ENCODE measurements at regions not wholly inside any gene's neighbourhood (a gene's known extent, or its start where the extent isn't known, plus 50 kb on each side); places are given as distances from the start of the nearest gene placed in this dataset.

DNA sequence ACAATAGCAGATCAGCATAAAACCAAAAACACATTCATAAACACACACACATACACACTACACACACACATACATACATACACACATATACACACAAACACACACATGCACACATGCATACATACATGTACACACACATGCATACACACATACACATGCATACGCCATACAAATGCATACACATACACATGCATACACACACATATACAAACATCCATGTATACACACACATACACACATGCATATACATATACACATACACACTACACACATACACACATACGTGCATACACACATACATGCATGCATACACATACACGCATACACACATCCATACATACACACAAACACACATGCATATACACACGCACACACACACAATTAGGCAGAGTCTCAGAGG lies 490.1 kb downstream of the TNS1 start:
- DNase-seq = no peak

GRCh38 chr2:217512259-217512658 lies 490.5 kb downstream of the TNS1 start:
- no peak for DNase-seq

GRCh38 chr2:217511850-217512249 lies 490.9 kb downstream of the TNS1 start:
- DNase-seq = no peak

DNA sequence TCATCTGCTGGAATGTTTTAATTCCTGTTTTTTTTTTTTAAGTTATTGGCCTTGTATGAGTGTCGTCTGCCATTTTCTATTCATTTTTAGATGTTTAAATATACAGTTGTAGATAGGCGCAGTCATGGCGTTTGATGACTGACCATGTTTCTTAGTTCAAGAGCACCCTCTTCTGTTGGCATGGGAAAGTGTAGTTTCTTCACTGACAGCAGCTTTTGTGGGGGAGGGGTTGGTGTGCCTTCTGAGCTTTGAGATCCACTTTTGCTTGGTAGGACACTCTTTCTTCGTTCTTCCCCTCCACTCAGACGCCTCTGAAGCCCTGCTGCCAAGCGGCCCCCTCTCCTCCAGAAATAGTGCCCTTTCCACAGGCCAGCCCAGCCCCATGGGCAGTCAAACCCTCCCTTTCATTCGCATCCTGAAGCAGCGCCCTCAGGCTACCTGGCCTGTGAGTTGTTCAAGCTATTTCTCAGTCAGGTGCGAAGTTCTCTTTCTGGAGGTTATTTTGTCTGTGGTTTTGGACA lies 492.0 kb downstream of the TNS1 start:
- peak; percentile 8 for DNase-seq

- no peak for DNase-seq
Observed at GRCh38 chr2:217505303-217505702, 497.5 kb downstream of the TNS1 start.

- no peak for DNase-seq
Observed at GRCh38 chr2:217501887-217502286, 500.9 kb downstream of the TNS1 start.

DNA sequence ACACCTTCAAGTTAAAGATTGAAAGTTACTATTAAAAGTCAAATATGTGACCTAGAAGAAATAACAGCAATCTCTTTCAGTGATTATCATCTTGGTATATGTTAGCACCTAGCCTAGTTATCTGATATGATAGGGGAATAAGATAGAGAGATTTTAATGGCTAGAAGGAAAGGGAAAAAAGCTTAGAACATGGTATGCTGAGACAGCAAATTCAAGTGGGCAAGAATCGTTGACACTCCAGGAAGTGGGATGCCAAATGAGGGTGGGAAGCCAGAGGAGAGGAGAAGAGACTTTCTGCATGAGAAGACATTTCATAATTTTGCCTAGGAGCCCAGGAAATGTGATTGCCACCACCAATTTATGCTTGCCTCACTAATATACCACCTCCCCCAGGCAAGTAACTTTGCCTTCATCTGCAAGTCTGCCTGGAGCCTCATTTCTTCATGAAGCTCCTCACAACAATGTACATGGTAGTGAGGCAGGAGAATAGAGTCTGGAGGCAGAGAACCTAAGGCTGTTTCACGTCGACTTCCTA lies 504.9 kb downstream of the TNS1 start:
- DNase-seq = no peak

GRCh38 chr2:217494557-217494956 lies 508.2 kb downstream of the TNS1 start:
- no peak for DNase-seq

GRCh38 chr2:217491271-217491670 lies 511.5 kb downstream of the TNS1 start:
- no peak for DNase-seq

- DNase-seq = no peak
Observed at GRCh38 chr2:217489145-217489960, 513.4 kb downstream of the TNS1 start.

- DNase-seq = no peak
Observed at GRCh38 chr2:217484046-217484445, 518.7 kb downstream of the TNS1 start.

- DNase-seq = no peak
Observed at GRCh38 chr2:217482056-217482710, 520.6 kb downstream of the TNS1 start.

DNA sequence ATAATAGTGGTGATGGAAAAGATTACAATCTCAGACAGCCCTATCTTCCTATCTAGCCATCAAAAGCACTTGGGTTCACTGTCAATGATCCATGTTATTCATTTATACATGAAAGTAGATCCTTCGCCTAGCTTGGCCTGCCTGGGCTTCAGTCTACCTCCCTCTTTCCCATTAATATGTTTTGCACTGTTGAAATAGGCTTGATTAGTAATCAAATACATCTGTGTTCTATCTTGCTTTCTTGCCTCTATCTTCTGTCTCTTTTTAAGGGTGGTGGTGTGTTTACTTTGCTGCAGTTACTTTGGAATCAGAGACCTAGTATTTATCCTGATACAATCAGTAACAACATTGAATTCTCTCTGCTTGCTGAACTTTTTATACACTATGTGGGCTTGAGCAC lies 521.2 kb downstream of the TNS1 start:
- no peak for DNase-seq

DNA sequence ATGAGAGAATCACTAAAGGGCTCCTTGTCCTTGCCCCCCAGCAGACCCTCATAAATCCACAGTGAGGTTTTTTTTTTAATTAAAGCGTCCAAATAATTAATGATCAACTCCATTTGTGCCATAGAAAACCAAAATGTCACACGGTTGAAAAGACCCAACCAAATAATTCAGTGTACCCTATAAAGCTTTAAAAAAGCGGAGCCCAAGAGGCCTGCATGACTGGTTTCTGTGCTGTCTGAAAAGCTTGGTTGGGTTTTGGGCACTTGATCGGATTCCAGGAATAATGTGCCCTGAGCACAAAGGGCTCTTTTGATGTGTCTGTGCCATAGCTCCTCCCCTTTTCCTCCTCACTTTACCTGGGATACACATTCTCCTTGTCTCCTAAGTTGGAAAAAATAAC lies 523.2 kb downstream of the TNS1 start:
- no peak for DNase-seq

DNA sequence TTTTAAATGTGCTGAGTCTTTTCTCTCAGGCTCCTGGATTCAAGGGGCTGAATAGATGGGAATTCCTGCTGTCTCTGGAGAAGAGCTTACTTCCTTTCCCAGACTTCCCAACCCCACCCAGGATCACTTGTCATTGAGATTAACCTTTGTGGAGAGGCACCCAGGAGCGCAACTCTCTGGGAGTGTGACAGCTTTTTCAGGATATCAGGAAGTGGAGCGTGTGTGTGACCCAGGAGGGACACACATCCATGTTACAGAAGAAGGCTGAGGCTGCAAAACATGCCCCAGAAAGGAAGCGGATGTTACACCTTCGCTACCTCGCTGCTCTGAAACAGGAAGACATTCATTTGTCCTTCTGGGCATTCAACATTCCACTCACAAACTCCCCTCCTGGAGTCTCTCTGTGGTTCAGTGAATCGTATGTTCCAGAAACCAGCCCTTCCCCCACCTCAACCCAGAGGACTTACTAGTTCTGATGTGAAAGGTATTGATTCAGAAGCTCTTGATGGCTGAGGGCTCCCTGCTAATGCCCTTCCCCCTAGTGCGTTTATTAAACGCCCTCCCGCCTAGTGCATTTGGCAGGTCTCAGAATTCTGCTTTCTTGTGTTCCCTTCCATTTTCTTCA lies 523.9 kb downstream of the TNS1 start:
- no peak for DNase-seq

GRCh38 chr2:217477583-217477982 lies 525.2 kb downstream of the TNS1 start:
- no peak for DNase-seq

GRCh38 chr2:217475791-217476190 lies 527.0 kb downstream of the TNS1 start:
- DNase-seq = no peak

DNA sequence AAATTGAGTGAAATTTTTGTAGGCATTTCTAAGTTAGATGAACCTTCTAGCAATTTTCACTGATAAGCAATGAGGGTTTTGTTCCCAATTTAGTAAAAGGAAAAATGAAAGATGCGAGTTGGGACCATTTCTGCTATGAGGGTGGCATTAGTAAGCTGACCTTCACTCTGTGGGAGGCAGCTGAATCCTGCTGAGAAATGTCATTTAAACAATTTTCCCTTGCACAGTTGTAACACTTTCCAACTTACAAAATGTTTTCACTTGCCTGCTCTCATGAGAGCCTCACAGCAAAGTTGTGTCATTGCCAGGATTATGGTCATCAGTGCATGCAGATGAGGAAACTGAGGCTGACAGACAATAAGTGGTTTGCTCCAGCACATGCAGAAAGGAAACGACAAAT lies 527.7 kb downstream of the TNS1 start:
- no peak for DNase-seq

GRCh38 chr2:217471319-217471718 lies 531.5 kb downstream of the TNS1 start:
- DNase-seq = no peak

- DNase-seq = no peak
Observed at GRCh38 chr2:217469203-217469810, 533.5 kb downstream of the TNS1 start.

GRCh38 chr2:217468042-217468830 lies 534.6 kb downstream of the TNS1 start:
- DNase-seq = no peak

DNA sequence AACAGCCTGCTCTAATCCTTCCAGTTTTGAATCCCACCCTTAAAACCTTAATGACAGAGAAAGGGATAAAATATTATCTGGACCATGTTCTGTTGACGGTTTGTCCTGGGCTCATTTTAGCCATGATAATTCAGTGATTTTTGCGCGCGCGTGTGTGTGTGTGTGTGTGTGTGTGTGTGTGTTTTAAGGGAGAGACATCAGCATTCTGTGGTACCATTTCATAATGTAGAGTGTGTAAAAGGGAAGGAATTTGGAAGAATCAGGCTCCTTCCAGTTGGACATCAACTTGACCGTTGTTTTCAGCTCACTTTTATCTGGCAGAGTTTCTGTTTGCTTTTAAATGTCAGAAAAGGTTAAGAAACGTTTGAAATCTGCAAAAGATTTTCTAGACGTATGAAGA lies 535.5 kb downstream of the TNS1 start:
- no peak for DNase-seq
